Amniotic epithelial cell (primary cell): ENCODE measurements at regions not wholly inside any gene's neighbourhood (a gene's known extent, or its start where the extent isn't known, plus 50 kb on each side); places are given as distances from the start of the nearest gene placed in this dataset.

ENCODE experiments used
- DNase-seq: peaks from one replicate; pipeline ENCODE4 v3.0.0-alpha.2; 2010; ENCODE audit warnings: low read depth

DNA sequence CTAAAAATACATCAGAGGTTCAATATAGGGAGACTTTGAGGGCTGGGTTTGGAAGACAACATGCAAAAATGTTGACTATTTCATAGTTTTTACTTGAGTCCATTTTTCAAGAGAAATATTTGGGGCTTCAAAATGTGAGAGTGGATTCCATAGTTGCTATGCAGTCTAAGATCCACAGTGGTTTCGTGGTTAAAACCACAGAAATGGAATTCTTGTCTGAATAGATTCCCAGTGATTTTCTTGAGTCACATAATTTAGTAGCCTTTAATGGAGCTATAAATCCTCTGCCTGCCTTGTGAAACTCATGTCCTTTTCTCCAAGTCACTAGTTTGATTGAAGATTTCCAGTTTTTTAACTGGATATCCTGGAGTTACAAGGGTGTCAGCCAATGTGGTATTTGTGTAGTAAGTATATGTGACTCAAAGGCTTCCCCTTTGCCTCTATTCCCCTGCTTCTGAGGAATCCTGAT is 94.7 kb upstream of the RBMS3 start:
- DNase-seq: peak; percentile 99

DNA sequence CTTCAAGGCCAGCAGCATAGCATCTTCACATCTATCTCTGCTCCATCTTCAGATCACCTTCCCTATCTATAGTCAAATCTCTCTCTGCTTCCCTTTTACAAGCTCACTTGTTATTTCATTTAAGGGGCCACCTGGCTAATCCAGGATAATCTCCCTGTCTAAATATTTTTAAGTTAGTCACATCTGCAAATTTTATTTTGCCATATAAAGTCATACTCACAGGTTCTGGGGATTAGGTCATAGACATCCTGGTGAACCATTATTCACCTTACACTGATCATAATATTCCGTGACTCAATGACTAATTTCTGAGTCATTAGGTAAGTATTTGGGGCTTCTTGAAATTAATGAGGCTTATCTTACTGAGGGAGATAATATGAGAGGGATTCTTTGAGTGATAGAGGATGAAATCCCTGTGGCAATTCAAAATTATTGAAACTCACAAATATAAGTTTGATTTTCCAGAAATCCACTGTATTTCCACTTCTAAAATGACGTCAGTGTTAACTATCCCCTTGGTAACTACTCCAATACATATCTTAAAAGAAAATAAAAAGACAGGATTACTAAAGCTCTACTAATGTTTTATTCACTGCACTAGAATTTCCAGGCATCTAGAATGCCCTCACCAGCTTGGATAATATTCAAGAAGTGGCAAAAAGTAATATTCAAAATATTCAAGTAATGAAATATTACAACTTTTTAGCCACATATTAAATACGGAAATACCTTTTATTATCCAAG is 93.7 kb upstream of the RBMS3 start:
- DNase-seq: peak; percentile 96

DNA sequence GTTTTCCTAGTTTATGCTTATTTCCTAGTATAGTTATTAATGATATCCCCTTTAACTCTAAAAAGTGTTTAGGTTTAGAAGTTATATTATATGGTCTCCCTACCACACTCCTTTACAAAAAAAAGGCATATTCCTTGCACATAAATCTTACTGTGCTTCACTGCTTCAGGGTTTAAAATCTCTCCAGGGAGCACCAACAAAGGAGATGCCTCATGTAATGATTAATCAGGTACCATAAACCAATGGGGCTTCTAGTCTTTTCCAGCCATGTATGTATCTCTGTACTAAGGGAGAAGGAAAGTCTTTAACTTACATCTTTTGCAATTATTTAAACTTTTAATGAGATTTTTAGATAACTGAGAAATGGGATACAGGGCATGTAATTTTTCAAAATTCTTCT is 91.5 kb upstream of the RBMS3 start:
- no peak for DNase-seq

DNA sequence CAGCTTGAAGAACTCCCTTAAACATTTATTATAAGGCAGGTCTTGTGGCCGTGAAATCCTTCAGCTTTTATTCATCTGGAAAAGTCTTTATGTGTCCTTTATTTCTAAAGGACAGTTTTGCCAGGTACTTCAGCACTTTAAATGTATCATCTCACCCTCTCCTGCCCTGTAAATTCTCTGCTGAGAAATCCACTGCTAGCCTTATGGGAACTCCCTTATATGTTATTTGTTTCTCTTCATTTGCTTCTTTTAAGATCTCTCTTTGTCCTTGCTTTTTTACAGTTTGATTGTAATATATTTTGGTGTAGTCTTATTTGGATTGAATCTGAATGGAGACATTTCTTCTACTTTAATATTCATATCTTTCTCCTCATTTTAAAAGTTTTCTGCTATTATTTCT is 86.7 kb upstream of the RBMS3 start:
- DNase-seq: no peak

DNA sequence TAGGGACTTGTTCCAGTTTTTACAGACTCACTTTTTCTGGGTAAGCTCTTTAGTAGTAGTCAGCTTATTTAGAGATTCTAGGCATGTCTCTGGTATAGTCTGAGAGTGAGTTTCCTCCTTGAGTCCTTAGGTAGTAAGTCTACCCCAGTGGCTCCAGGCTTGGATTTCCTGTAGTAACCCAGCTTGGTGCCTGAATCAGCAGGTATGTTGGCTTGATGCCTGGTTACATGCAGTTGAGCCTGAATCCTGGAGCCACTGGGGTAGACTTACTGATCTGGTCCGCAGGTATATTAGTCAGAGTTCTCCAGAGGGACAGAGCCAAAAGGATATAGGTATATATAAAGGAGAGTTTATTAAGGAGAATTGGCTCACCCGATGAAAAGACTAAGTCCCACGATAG is 85.8 kb upstream of the RBMS3 start:
- no peak for DNase-seq

DNA sequence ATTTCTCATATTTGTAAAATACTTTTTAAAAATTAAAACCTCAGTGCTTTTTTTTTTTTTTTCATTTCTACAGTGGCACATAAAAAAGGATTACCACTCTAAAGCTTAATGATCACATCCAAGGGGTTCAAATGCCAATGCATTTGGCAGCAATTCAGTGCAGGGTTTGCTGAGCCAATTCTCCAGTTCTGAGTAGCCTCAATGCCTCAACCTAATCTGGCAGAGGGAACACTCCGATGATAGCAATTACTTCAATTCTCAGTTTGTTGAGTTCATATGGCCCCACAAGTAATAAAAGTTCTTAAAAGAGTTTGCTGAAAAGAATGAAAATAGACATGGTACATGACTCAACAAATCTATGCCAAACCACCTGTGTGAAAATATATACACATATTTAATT is 79.3 kb upstream of the RBMS3 start:
- DNase-seq: no peak

DNA sequence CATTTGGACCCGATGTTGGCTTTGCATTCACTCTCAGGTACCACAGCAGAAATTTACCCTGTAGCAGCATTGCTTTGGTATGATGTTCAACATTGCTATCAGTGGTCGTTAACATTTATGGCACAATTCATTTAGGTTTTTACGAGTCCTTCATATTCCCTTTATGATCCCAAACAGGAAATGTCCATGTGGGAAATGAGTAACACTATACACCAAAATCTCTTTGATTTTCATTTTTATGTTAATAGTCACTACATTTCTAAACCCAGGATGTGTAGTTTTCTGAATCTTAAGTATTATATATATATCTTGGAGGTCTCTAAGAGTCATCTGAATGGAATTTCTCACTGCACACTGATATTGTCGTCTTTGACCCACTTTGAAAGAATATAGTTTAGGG is 78.5 kb upstream of the RBMS3 start:
- peak; percentile 26 for DNase-seq

DNA sequence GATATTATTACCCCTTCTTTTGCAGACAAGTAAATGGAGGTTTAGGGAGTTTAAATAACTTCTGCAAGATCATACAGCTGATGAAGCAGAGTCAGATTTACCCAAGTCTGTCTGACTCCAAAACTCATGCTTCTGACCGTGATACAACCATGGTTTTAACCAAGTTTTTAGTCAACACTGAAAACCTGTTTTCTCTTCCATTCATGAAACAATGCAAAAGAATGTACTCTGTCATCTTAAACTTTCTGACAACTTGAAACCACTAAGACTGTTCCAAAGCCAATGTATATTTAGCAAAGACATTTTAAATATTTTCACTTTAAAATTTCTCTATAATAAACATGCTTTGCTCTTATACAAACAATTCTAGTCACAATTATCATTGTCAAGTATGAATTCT is 77.0 kb upstream of the RBMS3 start:
- peak; percentile 57 for DNase-seq

DNA sequence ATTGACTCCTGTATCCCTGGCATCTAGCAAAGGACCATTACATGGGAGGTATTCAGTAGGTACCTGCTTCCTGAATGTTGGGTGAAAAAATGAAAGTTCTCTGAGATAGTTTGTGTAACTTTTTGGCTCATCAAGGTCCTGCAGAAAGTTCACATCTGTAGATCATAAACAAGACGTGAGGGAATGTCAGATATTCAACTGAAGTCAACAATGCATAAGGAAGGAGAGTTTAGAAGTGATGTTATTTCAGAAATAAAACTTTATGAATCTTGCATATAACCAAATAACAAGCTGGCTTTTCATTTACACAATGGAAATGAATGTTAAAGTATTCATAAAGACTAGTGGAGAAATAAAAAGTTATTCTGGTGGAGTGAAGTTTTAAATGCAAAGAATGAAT is 73.4 kb upstream of the RBMS3 start:
- DNase-seq: no peak

DNA sequence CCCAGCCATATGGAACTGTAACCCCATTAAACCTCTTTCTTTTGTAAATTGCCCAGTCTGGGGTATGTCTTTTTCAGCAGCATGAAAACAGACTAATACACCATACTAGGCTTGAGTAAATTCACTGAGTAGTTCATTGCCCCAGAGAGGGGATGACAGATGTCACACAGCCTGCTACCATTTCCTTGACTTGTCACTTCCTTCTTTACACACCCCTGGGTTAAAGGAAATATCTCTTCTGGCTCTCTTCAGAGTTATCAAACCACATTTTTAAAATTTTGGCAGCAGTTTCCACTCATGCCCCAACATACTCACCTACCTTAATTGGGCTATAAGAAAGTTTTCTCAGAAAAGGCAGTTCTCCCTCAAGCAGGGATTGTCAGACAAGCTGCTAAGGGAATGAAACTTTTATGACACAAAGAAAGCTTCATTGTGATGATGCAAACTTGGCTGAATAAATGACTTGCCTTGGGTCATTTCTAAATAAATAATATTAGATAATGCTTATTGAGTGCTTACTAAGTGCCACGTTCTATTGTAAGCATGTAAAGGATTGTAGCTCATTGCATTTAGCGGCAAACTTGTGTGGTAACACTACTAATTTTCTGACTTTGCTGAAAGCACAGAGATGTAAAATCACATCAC is 68.0 kb upstream of the RBMS3 start:
- DNase-seq: no peak

DNA sequence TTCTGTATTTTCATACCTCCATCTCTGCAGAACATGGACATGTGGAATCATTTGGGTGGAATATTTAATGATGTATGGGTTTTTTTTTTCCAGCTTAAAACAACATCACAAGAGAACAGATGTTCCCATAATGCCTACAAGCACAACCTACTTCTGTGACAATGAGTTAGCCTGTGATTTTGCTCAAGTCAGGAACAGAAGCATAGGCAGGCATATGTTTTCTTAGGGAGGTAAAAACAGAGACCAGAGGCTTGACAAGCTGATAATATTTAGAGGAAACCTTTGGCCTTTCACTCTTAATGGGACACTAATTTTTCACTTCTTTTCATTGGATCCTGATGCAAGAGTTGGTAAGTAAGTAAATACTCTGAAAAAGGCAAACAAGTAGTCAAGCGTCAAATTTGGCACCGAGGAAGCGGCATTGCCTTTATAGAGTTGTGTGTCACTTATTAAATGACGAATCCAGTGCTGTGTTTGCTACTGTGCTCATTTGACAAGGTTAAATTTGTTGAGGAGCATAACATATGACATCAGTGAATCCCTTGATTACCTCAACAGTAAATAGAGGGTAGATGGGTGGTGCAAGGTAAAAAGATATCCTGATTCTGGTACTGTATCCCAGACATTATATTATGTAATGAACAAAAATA is 66.7 kb upstream of the RBMS3 start:
- no peak for DNase-seq

DNA sequence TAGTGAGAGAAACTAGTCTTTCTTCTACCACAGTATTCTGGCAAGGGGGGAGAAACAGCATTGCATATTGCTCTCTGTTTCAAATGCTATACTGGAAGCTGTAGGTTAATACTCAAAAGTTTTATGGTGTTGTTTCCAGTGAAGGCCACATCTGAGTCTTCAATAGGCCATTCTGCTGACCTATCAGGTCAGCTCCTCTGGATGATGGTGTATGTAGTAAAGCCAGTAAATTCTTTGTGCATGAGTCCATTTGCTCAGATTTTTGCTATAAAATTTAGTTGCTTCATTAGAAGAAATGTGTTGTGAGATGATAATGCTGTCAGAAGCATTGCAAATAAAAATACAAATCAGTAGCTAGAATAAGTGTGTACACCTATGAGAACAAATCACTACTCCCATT is 64.9 kb upstream of the RBMS3 start:
- DNase-seq: peak; percentile 22

DNA sequence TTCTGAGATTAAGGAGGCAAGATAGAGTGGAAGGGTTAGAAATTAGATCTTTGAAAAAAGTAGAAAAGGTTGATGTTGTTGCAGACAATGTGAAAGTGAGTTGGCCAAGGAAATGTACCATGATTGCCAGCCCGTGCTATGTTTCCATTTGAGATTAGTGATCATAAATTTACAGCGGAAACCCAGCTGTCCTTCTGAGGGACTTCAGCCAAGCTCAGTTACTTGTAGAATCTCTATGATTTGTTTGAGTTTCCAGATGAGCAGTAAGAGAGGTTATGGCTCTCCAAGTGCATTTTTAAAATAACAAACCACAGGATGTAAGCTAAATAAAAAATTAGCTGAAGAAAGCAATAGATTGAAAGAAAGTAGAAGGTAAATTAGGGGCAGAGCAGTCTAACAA is 54.2 kb upstream of the RBMS3 start:
- peak; percentile 7 for DNase-seq

DNA sequence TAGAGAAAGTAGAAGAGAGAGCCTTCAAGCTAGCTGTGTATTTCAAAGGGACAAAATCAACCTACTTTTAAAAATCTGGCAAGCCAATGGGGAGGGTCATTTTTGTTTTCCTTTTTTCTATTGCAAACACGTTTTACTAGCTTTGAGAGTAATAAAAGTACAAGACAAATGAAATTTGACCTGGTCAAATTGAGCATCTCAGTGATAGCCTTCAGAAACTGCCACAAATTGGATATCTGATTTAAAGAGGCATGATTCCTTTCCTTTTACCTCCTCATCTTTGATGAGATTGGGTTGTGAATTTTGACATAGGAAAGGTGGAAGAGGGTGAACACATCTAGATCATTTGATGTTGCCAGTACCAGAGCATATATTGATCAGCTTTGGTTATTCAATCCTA is 53.6 kb upstream of the RBMS3 start:
- DNase-seq: no peak
